HG03159 (cell line): ENCODE measurements at regions not wholly inside any gene's neighbourhood (a gene's known extent, or its start where the extent isn't known, plus 50 kb on each side); places are given as distances from the start of the nearest gene placed in this dataset.

Source experiments
- ATAC-seq: cut with Tn5 transposase; IDR thresholded peaks from one replicate; pipeline ENCODE4 v1.9.1; 2021; ENCODE audit warnings: mild to moderate bottlenecking, moderate library complexity; ENCODE audit not compliant: unreplicated experiment

DNA sequence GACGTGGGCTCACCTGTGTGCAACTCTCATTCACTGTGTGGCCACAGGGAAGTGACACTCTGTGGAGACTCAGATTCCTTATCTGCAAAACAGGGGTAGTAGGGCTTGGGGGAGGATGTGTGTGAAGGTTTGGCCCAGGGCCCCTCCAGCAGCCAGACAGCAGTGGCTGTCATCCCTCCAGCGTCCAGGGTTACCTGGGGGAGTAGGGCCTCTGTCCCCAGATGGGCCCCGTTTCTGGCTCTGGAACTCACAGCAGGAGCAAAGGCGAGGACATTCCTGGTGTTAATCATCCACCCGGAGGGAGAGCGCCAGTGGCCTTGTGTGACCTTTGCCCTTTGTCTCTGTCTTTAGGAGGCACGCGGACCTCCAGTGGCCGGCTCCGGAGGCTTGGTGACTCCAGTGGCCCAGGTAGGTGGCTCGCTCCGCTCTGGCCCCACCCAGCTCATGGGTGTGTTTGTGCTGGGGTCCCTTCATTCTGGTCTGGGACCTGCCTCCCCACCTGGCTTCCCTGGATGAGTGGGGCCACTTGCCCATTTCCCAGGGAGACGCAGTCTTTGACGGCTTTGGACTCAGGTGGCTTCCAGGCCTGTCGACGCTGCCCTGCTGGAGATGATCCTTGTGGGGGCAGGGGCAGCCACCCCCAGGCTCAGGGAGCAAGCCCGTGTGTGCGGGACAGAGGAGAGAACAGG lies 166.2 kb downstream of the SEC14L1 start:
- no peak for ATAC-seq

- no peak for ATAC-seq
These were observed 166.9 kb downstream of the SEC14L1 start for GRCh38 chr17:77307479-77308198.

DNA sequence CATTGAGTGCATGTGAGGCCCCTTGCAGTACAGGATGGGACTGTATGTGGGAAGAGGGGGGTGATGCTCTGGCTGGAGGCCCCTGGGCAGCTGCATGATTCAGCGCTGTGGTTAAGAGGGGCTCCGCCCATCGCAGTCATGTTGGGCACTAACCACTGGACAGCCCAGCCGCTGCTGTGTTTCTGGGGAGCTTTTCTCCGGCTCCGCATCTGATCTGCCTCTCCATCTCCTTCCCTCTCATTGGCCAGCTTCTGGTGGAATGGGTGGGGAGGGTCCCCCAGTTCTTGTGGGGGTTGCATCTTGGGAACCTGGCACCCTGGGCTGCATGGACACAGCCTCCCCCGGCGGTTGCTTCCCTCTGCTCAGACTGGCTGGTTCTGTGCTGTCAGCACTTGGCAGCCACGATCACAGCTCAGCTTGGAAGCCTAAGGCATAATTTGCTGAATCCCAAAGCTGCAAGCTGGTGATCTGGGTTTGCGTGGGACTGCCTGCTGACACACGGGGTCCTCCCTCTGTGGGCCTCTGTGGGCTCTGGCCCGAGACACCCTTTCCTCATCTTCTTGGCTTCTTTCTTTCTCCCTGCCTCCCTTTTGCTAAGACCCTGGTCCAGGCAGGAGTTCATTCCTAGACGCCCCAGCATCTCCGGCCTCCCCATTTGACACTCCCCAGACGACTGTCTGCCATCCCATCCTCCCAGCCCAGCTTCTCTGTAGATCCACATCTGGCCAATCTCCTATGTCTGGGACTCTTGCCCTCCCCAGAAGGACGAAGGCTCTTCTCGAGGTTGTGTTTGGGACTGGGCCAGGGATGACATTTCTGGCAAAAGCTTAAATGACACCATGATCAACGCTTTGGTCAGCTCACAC lies 168.3 kb downstream of the SEC14L1 start:
- ATAC-seq = no peak

GRCh38 chr17:77310336-77310735 lies 169.6 kb downstream of the SEC14L1 start:
- no peak for ATAC-seq

GRCh38 chr17:77311371-77311981 lies 170.7 kb downstream of the SEC14L1 start:
- no peak for ATAC-seq

DNA sequence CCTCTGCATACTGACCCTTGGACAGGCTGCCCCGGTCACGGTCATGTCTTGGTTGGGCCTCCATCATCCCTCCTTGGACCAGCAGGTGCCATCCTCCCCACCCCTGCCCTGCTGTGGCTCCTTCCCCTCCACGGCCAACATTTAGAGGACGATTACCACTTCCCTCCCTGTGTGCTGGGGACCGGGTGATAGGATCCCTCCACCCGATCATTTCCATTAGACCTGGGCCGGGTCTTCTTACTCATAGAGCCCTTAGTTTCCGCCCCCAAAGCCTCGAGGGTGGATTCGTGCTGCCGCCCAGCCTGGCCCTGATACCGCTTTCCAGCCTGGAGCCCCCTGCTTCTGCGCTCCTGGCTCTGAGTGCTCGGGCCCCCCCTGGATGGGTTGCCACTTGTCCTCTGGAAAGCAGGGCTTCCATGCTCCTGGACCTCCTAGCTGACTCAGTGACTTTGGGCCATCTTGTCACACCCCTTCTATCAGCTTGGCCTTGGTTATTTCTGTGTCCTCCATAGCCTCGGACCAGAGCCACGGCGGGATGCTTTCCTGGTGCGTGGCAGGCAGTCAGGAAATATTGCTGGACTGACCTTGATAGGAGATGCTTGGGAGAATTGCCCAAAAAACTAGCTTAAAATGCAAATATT lies 171.4 kb downstream of the SEC14L1 start:
- ATAC-seq = no peak

- ATAC-seq = no peak
These were observed 172.2 kb downstream of the SEC14L1 start for GRCh38 chr17:77312786-77313599.

- ATAC-seq = no peak
These were observed 173.1 kb downstream of the SEC14L1 start for GRCh38 chr17:77313831-77314230.

- no peak for ATAC-seq
These were observed 173.8 kb downstream of the SEC14L1 start for GRCh38 chr17:77314601-77315000.

DNA sequence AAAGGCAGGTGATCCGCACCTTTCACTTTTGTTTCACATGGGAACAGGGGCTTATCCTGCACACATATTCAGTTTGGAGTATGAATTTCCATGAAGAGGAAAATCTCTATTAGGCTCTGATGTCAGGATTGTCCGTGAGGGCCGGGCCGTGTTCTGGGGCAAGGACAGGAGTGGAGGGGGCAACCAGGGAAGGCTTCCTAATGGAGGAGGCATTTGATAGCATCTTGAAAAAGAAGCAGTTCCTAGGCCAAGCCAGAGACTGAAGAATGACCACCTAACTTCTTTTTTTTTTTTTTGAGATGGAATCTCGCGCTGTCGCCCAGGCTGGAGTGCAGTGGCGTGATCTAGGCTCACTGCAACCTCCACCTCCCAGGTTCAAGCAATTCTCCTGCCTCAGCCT lies 174.2 kb downstream of the SEC14L1 start:
- no peak for ATAC-seq

GRCh38 chr17:77315551-77316190 lies 174.9 kb downstream of the SEC14L1 start:
- no peak for ATAC-seq

DNA sequence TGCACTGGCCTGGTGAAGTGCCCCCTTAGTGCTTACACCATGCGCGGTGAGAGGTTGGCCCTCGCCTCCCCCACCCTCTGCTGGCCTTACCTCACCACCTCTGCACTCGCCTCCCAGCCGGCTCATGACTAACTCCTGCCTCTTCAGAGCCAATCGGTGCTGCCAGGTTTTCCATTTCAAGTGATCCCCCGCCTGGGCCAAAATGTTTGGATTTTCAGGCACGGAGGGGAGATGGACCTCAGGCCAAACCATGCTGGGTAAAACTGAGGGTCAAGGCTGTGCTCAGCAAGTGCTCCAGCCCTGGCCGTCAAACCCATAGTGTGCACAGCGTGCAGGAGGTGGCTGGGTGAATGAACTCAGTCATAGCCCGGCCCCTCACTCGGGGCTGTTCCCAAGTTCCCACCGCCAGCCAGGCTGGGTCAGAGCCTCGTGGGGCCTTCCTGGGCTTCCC lies 175.4 kb downstream of the SEC14L1 start:
- no peak for ATAC-seq

DNA sequence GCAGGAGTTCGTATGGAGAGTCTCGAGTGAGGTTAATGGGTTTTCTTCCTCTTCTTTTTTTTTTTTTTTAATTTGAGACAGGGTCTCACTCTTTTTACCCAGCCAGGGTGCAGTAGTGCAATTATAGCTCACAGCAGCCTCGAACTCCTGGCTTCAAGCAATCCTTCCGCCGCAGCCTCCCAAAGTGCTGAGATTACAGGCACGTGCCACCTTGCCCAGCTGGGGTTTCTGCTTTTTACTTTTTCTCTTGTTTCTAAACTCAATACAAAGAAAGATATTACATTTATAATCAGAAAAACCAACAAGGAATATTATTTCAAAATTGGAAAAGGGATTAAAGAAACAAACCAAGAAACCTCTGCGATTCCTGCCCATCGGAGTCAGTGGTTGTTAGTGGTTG lies 175.9 kb downstream of the SEC14L1 start:
- no peak for ATAC-seq

- ATAC-seq = no peak
These were observed 176.5 kb downstream of the SEC14L1 start for GRCh38 chr17:77317091-77317750.

DNA sequence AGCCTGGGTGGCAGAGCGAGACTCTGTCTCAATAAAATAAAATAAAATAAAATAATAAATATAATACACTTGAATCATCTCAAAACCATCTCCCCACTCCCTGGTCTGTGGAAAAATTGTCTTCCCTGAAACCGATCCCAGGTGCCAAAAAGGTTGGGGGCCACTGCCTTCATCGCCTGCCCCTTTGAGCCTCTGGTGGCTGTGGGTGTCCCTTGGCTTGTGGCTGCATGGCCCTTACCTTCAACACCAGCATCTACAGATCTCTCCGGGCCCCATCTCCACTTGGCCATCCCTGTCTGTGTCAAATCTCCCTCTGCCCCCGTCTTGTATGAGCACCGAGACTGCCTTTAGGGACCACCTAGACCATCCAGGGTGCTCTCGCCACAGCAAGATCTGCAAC lies 177.3 kb downstream of the SEC14L1 start:
- ATAC-seq = no peak

DNA sequence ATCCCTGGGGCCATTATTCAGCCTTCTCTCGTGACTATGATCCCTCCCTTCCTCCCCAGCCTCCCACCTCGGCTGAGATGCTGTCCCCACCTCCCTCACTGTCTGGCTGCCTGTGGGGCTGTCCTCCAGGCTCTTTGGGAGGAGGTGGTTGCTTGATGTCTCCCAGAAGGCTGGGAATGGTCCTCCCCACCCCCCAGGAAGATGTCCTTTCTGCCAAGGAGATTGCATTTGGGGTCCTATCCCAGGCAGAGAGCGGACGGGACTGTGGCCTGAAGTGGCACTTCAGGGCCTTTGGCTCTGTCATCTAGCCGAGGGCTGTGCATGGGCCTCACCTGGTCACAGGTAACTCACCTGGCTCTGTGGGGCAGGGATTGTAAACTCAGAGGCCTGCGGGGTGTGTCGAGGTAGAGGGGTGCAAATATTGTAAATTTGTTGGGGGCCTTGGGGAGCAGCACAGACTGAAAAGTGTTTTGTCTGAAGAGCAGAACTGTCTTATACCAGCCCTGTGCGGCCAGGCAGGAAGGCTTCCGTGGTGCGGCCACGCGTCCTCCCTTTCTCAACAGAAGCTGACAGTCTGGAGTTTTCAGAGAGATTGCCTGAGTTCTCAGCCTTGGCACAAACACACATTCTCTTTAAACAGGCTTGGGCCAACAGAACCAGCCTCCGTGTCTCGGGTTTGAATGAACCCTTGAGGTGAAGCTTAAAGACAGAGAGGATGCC lies 177.9 kb downstream of the SEC14L1 start:
- no peak for ATAC-seq

- no peak for ATAC-seq
These were observed 178.7 kb downstream of the SEC14L1 start for GRCh38 chr17:77319211-77320043.
